ENCODE measurements at regions not wholly inside any gene's neighbourhood (a gene's known extent, or its start where the extent isn't known, plus 50 kb on each side); places are given as distances from the start of the nearest gene placed in this dataset.

- POLR2A ChIA-PET, result no interaction called here
- Mint-ChIP-seq H3K4me3 (no peak overlapping the region), H3K9me3 (peaks cover 0 to 7% (median 0%) of the 10 kb centered on the region in 5 donors), H3K27ac (no peak overlapping the region), H3K27me3 (peaks cover 14 to 67% of the 10 kb centered on the region in 2 donors), H3K4me1 (no peaks in the 10 kb centered on the region), H3K36me3 (no peaks in the 10 kb centered on the region)
- CTCF ChIA-PET, result no interaction called here
- Histone ChIP-seq H3K36me3 (ENCODE audit: insufficient read depth, low read length) (no peaks in the 10 kb centered on the region), H3K27ac (ENCODE audit: low read depth, low read length) (no peak overlapping the region), H3K4me3 (ENCODE audit: low read length) (no peak overlapping the region), H3K27me3 (ENCODE audit: insufficient read depth, low read length, poor library complexity, severe bottlenecking) (peaks cover 7% of the 10 kb centered on the region), H3K9me3 (ENCODE audit: low read length) (no peaks in the 10 kb centered on the region), H3K4me1 (ENCODE audit: insufficient read depth, low read length) (no peaks in the 10 kb centered on the region)
- no peak for DNase-seq
Observed at GRCh38 chr5:73274881-73275663, 102.1 kb downstream of the TMEM174 start.

- Histone ChIP-seq H3K9me3 (ENCODE audit: low read length) (no peaks in the 10 kb centered on the region), H3K36me3 (ENCODE audit: insufficient read depth, low read length) (no peaks in the 10 kb centered on the region), H3K27ac (ENCODE audit: low read depth, low read length) (no peak overlapping the region), H3K27me3 (ENCODE audit: insufficient read depth, low read length, poor library complexity, severe bottlenecking) (peaks cover 7% of the 10 kb centered on the region), H3K4me1 (ENCODE audit: insufficient read depth, low read length) (no peaks in the 10 kb centered on the region), H3K4me3 (ENCODE audit: low read length) (no peak overlapping the region)
- H3K36me3 Mint-ChIP-seq, result no peaks in the 10 kb centered on the region
- H3K9me3 Mint-ChIP-seq, result peaks cover 0 to 7% (median 0%) of the 10 kb centered on the region in 5 donors
- DNase-seq, result no peak
- no peak overlapping the region for H3K4me3 Mint-ChIP-seq
- ChIA-PET POLR2A (no interaction called here), CTCF (no interaction called here)
- peaks cover 8 to 63% of the 10 kb centered on the region in 2 donors for H3K27me3 Mint-ChIP-seq
- H3K27ac Mint-ChIP-seq, result no peak overlapping the region
- no peaks in the 10 kb centered on the region for H3K4me1 Mint-ChIP-seq
Observed at GRCh38 chr5:73274121-73274520, 101.1 kb downstream of the TMEM174 start.

- Histone ChIP-seq H3K36me3 (ENCODE audit: insufficient read depth, low read length) (no peaks in the 10 kb centered on the region), H3K4me1 (ENCODE audit: insufficient read depth, low read length) (no peaks in the 10 kb centered on the region), H3K4me3 (ENCODE audit: low read length) (no peak overlapping the region), H3K27ac (ENCODE audit: low read depth, low read length) (no peak overlapping the region), H3K9me3 (ENCODE audit: low read length) (no peaks in the 10 kb centered on the region), H3K27me3 (ENCODE audit: insufficient read depth, low read length, poor library complexity, severe bottlenecking) (peaks cover 7% of the 10 kb centered on the region)
- Mint-ChIP-seq H3K36me3 (no peaks in the 10 kb centered on the region), H3K4me3 (no peak overlapping the region), H3K9me3 (peaks cover 0 to 7% (median 0%) of the 10 kb centered on the region in 5 donors), H3K4me1 (no peaks in the 10 kb centered on the region), H3K27ac (no peak overlapping the region), H3K27me3 (peaks cover 4 to 57% of the 10 kb centered on the region in 2 donors)
- no peak for DNase-seq
- POLR2A ChIA-PET, result no interaction called here
- CTCF ChIA-PET, result no interaction called here
Observed at GRCh38 chr5:73273379-73274050, 100.5 kb downstream of the TMEM174 start.

DNA sequence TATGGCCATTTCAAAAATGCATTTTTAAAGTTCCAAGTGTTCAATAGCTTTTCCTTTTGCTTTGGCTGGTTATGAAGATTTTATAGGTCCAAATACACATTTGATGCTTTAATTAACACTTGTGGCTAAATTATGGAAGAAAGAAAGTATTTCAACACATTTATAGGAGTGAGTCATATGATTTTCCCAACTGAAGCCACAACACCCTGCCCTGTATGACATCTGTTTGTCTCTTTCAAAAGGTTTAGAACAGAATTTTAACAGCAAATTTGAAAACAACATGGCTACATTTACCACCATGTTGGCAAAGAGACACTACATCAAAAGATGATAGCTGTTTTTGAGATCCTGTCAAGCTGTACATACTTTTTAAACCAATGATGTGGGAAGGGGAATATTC lies 99.4 kb downstream of the TMEM174 start:
- no peaks in the 10 kb centered on the region for H3K4me1 ChIP-seq (ENCODE audit: insufficient read depth, low read length)
- H3K27me3 Mint-ChIP-seq, result peaks cover 5 to 50% of the 10 kb centered on the region in 2 donors
- ChIA-PET CTCF (no interaction called here), POLR2A (no interaction called here)
- no peak overlapping the region for H3K4me3 Mint-ChIP-seq
- peaks cover 0 to 7% (median 0%) of the 10 kb centered on the region in 5 donors for H3K9me3 Mint-ChIP-seq
- H3K36me3 ChIP-seq (ENCODE audit: insufficient read depth, low read length), result no peaks in the 10 kb centered on the region
- H3K27ac ChIP-seq (ENCODE audit: low read depth, low read length), result no peak overlapping the region
- H3K4me1 Mint-ChIP-seq, result no peaks in the 10 kb centered on the region
- DNase-seq, result no peak
- no peaks in the 10 kb centered on the region for H3K9me3 ChIP-seq (ENCODE audit: low read length)
- H3K27me3 ChIP-seq (ENCODE audit: insufficient read depth, low read length, poor library complexity, severe bottlenecking), result peaks cover 7% of the 10 kb centered on the region
- no peak overlapping the region for H3K4me3 ChIP-seq (ENCODE audit: low read length)
- H3K36me3 Mint-ChIP-seq, result no peaks in the 10 kb centered on the region
- H3K27ac Mint-ChIP-seq, result no peak overlapping the region

- Histone ChIP-seq H3K4me3 (ENCODE audit: low read length) (no peak overlapping the region), H3K36me3 (ENCODE audit: insufficient read depth, low read length) (no peaks in the 10 kb centered on the region), H3K27me3 (ENCODE audit: insufficient read depth, low read length, poor library complexity, severe bottlenecking) (no peaks in the 10 kb centered on the region), H3K9me3 (ENCODE audit: low read length) (no peaks in the 10 kb centered on the region), H3K27ac (ENCODE audit: low read depth, low read length) (no peak overlapping the region), H3K4me1 (ENCODE audit: insufficient read depth, low read length) (no peaks in the 10 kb centered on the region)
- no peak overlapping the region for H3K4me3 Mint-ChIP-seq
- peaks cover 6 to 42% of the 10 kb centered on the region in 2 donors for H3K27me3 Mint-ChIP-seq
- no peak for DNase-seq
- H3K9me3 Mint-ChIP-seq, result peaks cover 0 to 7% (median 0%) of the 10 kb centered on the region in 5 donors
- POLR2A ChIA-PET, result no interaction called here
- H3K4me1 Mint-ChIP-seq, result no peaks in the 10 kb centered on the region
- H3K27ac Mint-ChIP-seq, result no peak overlapping the region
- no peaks in the 10 kb centered on the region for H3K36me3 Mint-ChIP-seq
- CTCF ChIA-PET, result no interaction called here
Observed at GRCh38 chr5:73268826-73269225, 95.8 kb downstream of the TMEM174 start.

DNA sequence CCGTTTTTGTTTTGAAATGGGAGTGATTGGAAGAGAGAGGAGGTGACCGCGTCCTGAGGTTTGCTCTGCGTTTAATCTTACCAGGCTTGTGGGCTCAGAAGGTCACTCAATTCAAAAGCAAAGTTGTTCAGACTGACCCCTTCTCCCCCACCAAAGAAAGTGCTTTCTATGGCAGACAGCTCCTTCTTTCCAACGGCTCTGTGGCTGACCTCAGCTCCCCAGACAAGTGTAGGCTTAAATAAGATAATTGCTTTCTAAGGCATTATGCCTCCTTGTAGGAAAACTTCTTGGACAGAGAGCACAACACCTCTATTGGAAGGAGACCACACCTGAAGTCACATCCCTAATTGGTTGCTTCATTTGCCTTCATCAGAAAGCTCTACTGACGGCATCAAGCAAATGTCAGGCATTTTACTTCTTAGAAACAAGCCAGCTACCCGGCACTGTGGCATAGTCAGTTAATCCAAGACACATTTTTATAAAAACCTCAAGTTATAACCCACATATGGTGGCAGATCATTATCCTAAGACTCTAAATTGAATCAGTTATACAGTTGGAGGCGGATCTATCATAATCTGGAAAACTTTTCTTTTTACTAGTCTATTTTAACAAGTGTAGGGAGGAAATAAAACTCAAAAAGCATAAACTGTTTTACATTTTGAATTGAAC lies 94.9 kb downstream of the TMEM174 start:
- no peak overlapping the region for H3K27ac ChIP-seq (ENCODE audit: low read depth, low read length)
- ChIA-PET POLR2A (no interaction called here), CTCF (no interaction called here)
- H3K27me3 ChIP-seq (ENCODE audit: insufficient read depth, low read length, poor library complexity, severe bottlenecking), result no peaks in the 10 kb centered on the region
- H3K4me3 ChIP-seq (ENCODE audit: low read length), result no peak overlapping the region
- Mint-ChIP-seq H3K36me3 (no peaks in the 10 kb centered on the region), H3K27ac (no peak overlapping the region), H3K27me3 (peaks cover 6 to 36% of the 10 kb centered on the region in 2 donors), H3K4me3 (no peak overlapping the region), H3K9me3 (peaks cover 0 to 6% (median 0%) of the 10 kb centered on the region in 5 donors), H3K4me1 (no peaks in the 10 kb centered on the region)
- H3K4me1 ChIP-seq (ENCODE audit: insufficient read depth, low read length), result no peaks in the 10 kb centered on the region
- H3K36me3 ChIP-seq (ENCODE audit: insufficient read depth, low read length), result no peaks in the 10 kb centered on the region
- no peaks in the 10 kb centered on the region for H3K9me3 ChIP-seq (ENCODE audit: low read length)
- no peak for DNase-seq

GRCh38 chr5:73266925-73267765 lies 94.2 kb downstream of the TMEM174 start:
- H3K27me3 Mint-ChIP-seq, result peaks cover 6 to 36% of the 10 kb centered on the region in 2 donors
- no peaks in the 10 kb centered on the region for H3K27me3 ChIP-seq (ENCODE audit: insufficient read depth, low read length, poor library complexity, severe bottlenecking)
- peaks cover 0 to 6% (median 0%) of the 10 kb centered on the region in 5 donors for H3K9me3 Mint-ChIP-seq

More at GRCh38 chr5:73266925-73267765, 94.2 kb downstream of the TMEM174 start:
- ChIA-PET CTCF (no interaction called here), POLR2A (no interaction called here)
- no peaks in the 10 kb centered on the region for H3K4me1 ChIP-seq (ENCODE audit: insufficient read depth, low read length)
- H3K9me3 ChIP-seq (ENCODE audit: low read length), result no peaks in the 10 kb centered on the region
- no peak for DNase-seq
- Mint-ChIP-seq H3K4me1 (no peaks in the 10 kb centered on the region), H3K36me3 (no peaks in the 10 kb centered on the region), H3K4me3 (no peak overlapping the region), H3K27ac (no peak overlapping the region)
- no peaks in the 10 kb centered on the region for H3K36me3 ChIP-seq (ENCODE audit: insufficient read depth, low read length)
- no peak overlapping the region for H3K27ac ChIP-seq (ENCODE audit: low read depth, low read length)
- no peak overlapping the region for H3K4me3 ChIP-seq (ENCODE audit: low read length)

Data from CD8-positive, alpha-beta memory T cell (primary cell).